ENCODE measurements at regions not wholly inside any gene's neighbourhood (a gene's known extent, or its start where the extent isn't known, plus 50 kb on each side); places are given as distances from the start of the nearest gene placed in this dataset.

DNA sequence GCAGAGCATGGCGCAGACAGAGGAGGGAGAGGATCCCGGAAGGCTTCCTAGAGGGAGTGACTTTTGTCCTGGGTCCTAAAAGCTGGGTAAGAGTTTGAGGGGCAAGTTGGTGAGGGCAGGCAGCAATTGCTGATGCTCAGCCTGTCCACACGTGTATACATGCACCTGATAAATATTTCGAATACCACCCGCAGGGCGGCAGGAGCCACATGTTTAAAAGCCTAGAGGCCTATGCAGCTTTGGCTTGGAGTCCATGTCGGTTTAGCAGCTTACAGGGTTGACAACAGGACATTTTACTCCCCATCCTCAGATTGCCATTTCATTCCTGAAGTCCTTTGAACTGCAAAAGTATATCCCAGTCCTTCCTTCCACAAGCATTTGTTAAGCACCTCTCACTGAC lies 99.1 kb downstream of the KATNIP start:
- no peak for TF ChIP-seq POLR2AphosphoS5 (IDR thresholded peaks at IDR 0.05; ENCODE audit: low read depth)
- TF ChIP-seq, protein P1, sequence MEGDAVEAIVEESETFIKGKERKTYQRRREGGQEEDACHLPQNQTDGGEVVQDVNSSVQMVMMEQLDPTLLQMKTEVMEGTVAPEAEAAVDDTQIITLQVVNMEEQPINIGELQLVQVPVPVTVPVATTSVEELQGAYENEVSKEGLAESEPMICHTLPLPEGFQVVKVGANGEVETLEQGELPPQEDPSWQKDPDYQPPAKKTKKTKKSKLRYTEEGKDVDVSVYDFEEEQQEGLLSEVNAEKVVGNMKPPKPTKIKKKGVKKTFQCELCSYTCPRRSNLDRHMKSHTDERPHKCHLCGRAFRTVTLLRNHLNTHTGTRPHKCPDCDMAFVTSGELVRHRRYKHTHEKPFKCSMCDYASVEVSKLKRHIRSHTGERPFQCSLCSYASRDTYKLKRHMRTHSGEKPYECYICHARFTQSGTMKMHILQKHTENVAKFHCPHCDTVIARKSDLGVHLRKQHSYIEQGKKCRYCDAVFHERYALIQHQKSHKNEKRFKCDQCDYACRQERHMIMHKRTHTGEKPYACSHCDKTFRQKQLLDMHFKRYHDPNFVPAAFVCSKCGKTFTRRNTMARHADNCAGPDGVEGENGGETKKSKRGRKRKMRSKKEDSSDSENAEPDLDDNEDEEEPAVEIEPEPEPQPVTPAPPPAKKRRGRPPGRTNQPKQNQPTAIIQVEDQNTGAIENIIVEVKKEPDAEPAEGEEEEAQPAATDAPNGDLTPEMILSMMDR (IDR thresholded peaks at IDR 0.05; ENCODE audit: insufficient read depth, low read length), result no peak
- TF ChIP-seq GABPA (IDR thresholded peaks at IDR 0.05; ENCODE audit: low read depth), result no peak
- H3K4me3 ChIP-seq (replicated peaks; ENCODE audit: insufficient read depth, low read length), result no peak overlapping the region
- H3K27me3 ChIP-seq (ENCODE audit: insufficient read depth, poor library complexity, severe bottlenecking), result no peaks in the 10 kb centered on the region
- no peak for DNase-seq (ENCODE audit: low read depth in 1 of 2, low spot score in 1 of 2)
- no peak overlapping the region for H3K27ac ChIP-seq (replicated peaks)

DNA sequence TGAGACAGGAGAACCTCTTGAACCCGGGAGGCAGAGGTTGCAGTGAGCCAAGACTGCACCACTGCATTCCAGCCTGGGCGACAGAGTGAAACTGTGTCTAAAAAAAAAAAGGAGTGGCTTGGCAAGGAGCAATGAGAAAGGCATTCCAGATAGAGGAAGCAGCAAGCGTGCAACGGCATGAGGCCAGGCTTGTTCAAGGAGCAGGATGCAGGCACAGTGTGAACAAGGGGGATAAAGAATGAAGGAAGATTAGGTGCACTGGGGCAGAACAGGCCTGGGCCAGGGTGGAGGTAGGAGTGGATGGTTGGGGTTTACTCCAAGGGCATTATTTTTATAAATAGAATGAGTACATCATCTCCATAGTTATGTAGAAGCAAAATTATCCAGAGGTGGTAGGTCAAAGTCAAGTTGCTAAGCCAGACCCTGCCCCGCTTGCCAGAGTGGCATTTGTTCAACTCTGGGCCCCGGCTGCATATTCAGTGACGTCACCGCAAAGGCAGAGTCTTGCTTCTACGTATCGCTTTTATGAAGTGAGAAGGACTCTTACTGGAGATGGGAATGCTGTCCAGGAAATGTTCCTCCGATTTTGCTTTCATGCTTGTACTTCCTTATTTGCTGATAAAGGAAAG lies 100.2 kb downstream of the KATNIP start:
- DNase-seq (ENCODE audit: low read depth in 1 of 2, low spot score in 1 of 2), result no peak
- TF ChIP-seq, protein P2, sequence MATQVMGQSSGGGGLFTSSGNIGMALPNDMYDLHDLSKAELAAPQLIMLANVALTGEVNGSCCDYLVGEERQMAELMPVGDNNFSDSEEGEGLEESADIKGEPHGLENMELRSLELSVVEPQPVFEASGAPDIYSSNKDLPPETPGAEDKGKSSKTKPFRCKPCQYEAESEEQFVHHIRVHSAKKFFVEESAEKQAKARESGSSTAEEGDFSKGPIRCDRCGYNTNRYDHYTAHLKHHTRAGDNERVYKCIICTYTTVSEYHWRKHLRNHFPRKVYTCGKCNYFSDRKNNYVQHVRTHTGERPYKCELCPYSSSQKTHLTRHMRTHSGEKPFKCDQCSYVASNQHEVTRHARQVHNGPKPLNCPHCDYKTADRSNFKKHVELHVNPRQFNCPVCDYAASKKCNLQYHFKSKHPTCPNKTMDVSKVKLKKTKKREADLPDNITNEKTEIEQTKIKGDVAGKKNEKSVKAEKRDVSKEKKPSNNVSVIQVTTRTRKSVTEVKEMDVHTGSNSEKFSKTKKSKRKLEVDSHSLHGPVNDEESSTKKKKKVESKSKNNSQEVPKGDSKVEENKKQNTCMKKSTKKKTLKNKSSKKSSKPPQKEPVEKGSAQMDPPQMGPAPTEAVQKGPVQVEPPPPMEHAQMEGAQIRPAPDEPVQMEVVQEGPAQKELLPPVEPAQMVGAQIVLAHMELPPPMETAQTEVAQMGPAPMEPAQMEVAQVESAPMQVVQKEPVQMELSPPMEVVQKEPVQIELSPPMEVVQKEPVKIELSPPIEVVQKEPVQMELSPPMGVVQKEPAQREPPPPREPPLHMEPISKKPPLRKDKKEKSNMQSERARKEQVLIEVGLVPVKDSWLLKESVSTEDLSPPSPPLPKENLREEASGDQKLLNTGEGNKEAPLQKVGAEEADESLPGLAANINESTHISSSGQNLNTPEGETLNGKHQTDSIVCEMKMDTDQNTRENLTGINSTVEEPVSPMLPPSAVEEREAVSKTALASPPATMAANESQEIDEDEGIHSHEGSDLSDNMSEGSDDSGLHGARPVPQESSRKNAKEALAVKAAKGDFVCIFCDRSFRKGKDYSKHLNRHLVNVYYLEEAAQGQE (IDR thresholded peaks at IDR 0.05; ENCODE audit: insufficient replicate concordance, low read depth), result no peak
- TF ChIP-seq, protein P1 (IDR thresholded peaks at IDR 0.05; ENCODE audit: insufficient read depth, low read length), result no peak
- no peak for TF ChIP-seq SPI1 (IDR thresholded peaks at IDR 0.05; ENCODE audit: borderline replicate concordance, low read depth)
- TF ChIP-seq POLR2AphosphoS5 (IDR thresholded peaks at IDR 0.05; ENCODE audit: low read depth), result no peak
- no peak for TF ChIP-seq GABPA (IDR thresholded peaks at IDR 0.05; ENCODE audit: low read depth)
- Histone ChIP-seq H3K27me3 (ENCODE audit: insufficient read depth, poor library complexity, severe bottlenecking) (no peaks in the 10 kb centered on the region), H3K4me3 (replicated peaks; ENCODE audit: insufficient read depth, low read length) (no peak overlapping the region), H3K27ac (replicated peaks) (no peak overlapping the region)

DNA sequence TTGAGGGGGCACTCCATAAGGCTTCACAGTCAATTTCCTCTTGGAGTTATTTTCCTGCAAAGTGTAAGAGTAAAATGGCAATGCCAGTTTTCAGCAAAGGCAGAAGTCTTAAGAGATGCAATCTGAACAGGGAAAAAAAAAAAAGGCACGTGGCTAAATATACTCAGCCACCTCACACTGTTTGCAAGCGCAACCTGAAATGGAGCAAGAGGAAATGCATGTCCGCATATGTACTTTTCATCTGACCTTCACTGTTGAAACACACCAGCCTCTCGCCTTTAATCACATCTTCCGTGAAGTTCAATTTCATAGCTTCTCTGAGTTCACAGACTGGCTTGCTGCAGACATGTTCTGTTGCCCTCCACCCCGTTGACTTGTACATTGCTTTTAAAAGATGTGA lies 101.4 kb downstream of the KATNIP start:
- no peak for DNase-seq (ENCODE audit: low read depth in 1 of 2, low spot score in 1 of 2)
- Histone ChIP-seq H3K27me3 (ENCODE audit: insufficient read depth, poor library complexity, severe bottlenecking) (no peaks in the 10 kb centered on the region), H3K27ac (replicated peaks) (no peak overlapping the region), H3K4me3 (replicated peaks; ENCODE audit: insufficient read depth, low read length) (no peak overlapping the region)
- no peak for TF ChIP-seq SPI1 (IDR thresholded peaks at IDR 0.05; ENCODE audit: borderline replicate concordance, low read depth)
- TF ChIP-seq, protein P1 (IDR thresholded peaks at IDR 0.05; ENCODE audit: insufficient read depth, low read length), result no peak
- TF ChIP-seq, protein P2 (IDR thresholded peaks at IDR 0.05; ENCODE audit: insufficient replicate concordance, low read depth), result no peak

DNA sequence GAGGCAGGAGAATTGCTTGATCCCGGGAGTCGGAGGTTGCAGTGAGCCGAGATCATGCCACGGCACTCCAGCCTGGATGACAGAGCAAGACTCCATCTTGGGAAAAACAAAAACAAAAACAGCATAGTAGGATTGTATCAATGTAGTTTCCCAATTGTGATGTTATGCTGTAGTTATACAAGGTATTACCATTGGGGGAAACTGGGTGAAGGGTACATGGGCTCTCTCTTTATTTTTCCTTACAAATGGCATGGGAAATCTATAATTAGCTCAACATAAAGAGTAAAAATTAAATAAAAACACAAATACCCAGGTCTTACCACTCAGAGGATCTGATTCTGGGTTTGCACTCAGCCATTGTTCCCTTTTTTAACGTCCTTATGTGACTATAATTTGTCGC lies 107.9 kb downstream of the KATNIP start:
- H3K27me3 ChIP-seq (ENCODE audit: insufficient read depth, poor library complexity, severe bottlenecking), result no peaks in the 10 kb centered on the region
- TF ChIP-seq POLR2AphosphoS5 (IDR thresholded peaks at IDR 0.05; ENCODE audit: low read depth) (no peak), SPI1 (IDR thresholded peaks at IDR 0.05; ENCODE audit: borderline replicate concordance, low read depth) (no peak)
- TF ChIP-seq, protein P1 (IDR thresholded peaks at IDR 0.05; ENCODE audit: insufficient read depth, low read length), result no peak
- no peak overlapping the region for H3K27ac ChIP-seq (replicated peaks)

More for the DNA sequence above, 107.9 kb downstream of the KATNIP start:
- no peak for DNase-seq (ENCODE audit: low read depth in 1 of 2, low spot score in 1 of 2)
- no peak overlapping the region for H3K4me3 ChIP-seq (replicated peaks; ENCODE audit: insufficient read depth, low read length)

All from HL-60 (cell line).